GM18858 (cell line): ENCODE measurements at regions not wholly inside any gene's neighbourhood (a gene's known extent, or its start where the extent isn't known, plus 50 kb on each side); places are given as distances from the start of the nearest gene placed in this dataset.

Source experiments
- ATAC-seq: cut with Tn5 transposase; IDR thresholded peaks from one replicate; pipeline ENCODE4 v1.9.1; 2021; ENCODE audit not compliant: unreplicated experiment

GRCh38 chrX:40154250-40154852 is 56.6 kb upstream of the BCOR start:
- no peak for ATAC-seq

GRCh38 chrX:40153345-40154249 is 55.8 kb upstream of the BCOR start:
- ATAC-seq, result no peak

- ATAC-seq, result no peak
Measured at GRCh38 chrX:40152741-40153344, 55.1 kb upstream of the BCOR start.

GRCh38 chrX:40152173-40152711 is 54.5 kb upstream of the BCOR start:
- ATAC-seq, result no peak

GRCh38 chrX:40151211-40152172 is 53.7 kb upstream of the BCOR start:
- no peak for ATAC-seq

- no peak for ATAC-seq
Measured at GRCh38 chrX:40150503-40150902, 52.7 kb upstream of the BCOR start.

- ATAC-seq, result no peak
Measured at GRCh38 chrX:40149286-40150175, 51.8 kb upstream of the BCOR start.

- ATAC-seq, result no peak
Measured at GRCh38 chrX:40148385-40149285, 50.9 kb upstream of the BCOR start.

- ATAC-seq, result no peak
Measured at GRCh38 chrX:40147971-40148370, 50.2 kb upstream of the BCOR start.
